HG03457 (cell line): ENCODE measurements at regions not wholly inside any gene's neighbourhood (a gene's known extent, or its start where the extent isn't known, plus 50 kb on each side); places are given as distances from the start of the nearest gene placed in this dataset.

Source experiments
- ATAC-seq: cut with Tn5 transposase; IDR thresholded peaks from one replicate; pipeline ENCODE4 v1.9.1; 2021; ENCODE audit warnings: moderate number of reproducible peaks; ENCODE audit not compliant: unreplicated experiment

GRCh38 chr3:117728226-117728625 lies 1018.6 kb downstream of the TUSC7 start:
- ATAC-seq = no peak

DNA sequence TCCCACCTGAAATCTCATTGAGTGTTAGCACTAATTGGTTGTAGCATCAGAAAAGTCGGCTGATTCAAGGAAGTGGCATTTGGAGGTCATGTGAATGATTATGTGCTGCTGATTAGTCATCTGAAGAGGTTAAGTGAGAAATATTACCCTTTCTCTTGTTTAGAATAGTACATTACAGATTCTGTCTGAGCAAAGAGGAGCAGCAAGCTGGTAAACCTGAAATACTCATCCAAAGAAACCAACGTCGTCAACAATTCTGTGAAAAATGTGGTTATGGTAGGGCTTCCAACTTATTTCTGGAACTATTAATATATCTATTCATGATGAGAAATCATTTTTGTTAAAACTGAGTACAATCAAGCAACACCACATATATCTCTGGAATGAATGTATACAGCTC lies 1024.9 kb downstream of the TUSC7 start:
- no peak for ATAC-seq

DNA sequence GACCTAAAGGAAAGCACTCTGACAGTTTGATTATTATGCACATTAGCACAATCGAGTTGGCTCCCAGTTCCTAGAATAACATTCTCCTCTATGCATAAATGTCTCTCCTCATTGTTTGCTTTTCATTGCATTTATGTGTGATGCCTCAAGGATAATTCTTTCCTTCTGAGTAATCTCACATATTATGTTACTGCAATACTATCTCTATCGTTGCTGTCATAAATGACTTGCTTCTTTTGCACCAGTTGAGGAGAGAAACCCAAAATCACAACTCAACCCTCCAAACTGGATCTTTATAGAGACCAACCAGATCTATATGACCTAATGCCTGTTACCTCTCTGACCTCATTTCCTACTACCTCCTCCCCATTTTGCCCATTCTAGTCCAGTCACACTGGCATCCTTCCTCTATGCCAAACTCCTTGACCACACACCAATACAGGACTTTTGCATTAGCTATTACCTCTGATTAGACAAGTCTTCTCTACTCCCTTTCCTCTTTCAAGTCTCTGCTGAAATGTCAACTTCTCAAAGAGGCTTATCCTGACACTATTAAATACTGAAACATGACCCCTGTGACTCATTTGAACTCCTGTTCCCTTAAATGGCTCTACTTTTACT lies 1026.0 kb downstream of the TUSC7 start:
- ATAC-seq = no peak

- no peak for ATAC-seq
These were observed 1027.3 kb downstream of the TUSC7 start for GRCh38 chr3:117736846-117737245.

DNA sequence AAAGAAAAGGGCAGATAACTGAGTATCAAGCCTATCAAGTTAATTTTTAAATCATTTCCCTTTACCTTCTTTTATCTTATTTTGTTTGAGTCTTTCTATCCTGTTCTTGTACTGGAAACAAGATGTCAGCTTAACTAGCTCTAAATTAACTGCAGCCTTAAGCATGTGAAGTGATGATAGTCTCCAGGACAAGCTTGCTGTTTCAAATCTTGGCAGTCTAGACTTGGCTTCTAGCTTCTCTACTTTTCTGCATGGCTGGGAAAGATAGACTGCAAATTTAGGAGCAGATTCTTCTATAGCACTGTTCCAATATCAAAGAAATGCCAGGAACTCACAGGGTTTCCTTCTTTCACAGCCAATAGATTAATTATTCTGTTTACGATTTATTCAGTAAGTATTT lies 1034.4 kb downstream of the TUSC7 start:
- no peak for ATAC-seq

DNA sequence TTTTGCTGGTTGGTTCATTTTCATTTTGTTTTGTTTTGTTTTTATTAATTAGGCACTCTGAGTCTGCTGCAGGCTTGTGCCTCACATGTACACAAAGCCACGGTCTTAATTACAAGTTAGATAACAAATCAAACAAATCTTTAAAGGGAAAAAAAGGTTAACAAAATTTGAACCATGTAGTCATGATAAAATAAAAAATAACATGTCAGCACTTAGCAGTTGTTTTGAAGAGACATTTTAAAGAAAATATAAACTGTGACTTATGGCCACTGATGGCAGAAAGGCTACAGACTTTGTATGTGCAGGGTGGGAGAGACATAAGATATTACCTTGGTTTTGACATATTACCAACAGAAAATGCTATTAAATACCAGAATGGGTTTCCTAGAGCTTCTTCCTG lies 1035.4 kb downstream of the TUSC7 start:
- no peak for ATAC-seq

GRCh38 chr3:117745516-117745915 lies 1035.9 kb downstream of the TUSC7 start:
- ATAC-seq = no peak

- ATAC-seq = no peak
These were observed 1036.5 kb downstream of the TUSC7 start for GRCh38 chr3:117746066-117746465.

GRCh38 chr3:117748131-117748530 lies 1038.6 kb downstream of the TUSC7 start:
- no peak for ATAC-seq

- ATAC-seq = no peak
These were observed 1041.2 kb downstream of the TUSC7 start for GRCh38 chr3:117750674-117751269.

DNA sequence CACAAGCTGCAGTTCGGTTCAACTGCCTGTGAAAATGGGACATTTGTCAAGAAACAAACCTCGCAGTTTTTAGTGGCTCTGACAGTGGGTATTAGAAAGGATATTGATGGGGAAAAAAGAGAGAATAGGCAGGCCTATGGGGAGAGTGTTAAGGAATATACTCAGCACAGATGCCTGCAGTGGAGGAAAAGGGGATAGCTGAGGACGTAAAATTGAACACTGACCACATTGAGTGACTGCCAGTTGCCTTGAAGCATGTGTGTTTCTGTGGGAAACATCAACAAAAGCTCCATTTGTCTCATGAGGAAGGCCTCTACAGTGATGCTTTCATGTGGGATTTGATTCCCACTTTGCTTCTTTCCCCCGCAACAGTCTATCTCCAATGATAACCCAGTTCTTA lies 1042.1 kb downstream of the TUSC7 start:
- ATAC-seq = no peak

GRCh38 chr3:117752984-117753717 lies 1043.6 kb downstream of the TUSC7 start:
- no peak for ATAC-seq

GRCh38 chr3:117754058-117754457 lies 1044.5 kb downstream of the TUSC7 start:
- ATAC-seq = no peak

DNA sequence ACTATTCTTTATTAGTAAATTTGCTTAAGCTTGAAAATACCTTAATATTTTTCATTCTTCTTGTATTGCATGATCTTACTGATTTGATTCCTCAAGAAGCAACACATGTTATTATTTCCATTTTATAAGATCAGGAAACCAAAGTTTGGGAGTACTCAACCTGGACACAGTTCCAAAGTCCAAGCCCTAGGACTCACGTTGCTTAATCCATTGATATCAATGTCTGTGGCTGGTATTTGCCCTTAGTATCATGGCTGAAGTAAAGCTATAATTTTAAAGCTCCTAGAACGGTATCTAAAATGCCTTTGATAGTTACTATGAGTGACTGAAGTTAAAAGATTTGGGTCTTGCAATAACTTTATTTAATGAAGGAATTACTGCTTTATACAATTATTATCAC lies 1045.3 kb downstream of the TUSC7 start:
- no peak for ATAC-seq

GRCh38 chr3:117756563-117756962 lies 1047.0 kb downstream of the TUSC7 start:
- ATAC-seq = no peak

- no peak for ATAC-seq
These were observed 1052.4 kb downstream of the TUSC7 start for GRCh38 chr3:117761703-117762620.

DNA sequence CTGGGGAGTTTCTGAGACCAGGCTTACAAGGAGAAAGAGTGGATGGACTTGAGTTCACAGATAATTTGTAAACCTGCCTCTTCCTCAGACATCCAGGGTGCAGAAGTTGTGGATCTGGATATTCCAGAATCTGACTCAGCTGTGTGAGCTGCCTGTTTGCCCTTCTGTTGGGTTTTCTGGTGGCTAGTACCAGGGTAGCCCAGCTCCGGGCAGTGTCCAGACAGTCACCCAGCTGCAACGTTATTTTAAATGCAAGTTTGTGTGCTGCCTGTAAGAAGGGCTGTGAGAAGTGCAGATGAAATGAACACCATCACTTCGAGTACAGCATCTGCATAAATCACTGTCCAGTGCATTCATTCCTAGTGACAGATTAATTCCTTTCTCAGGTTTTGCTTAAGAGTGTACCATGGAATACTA lies 1053.0 kb downstream of the TUSC7 start:
- no peak for ATAC-seq

- no peak for ATAC-seq
These were observed 1054.0 kb downstream of the TUSC7 start for GRCh38 chr3:117763561-117763960.

DNA sequence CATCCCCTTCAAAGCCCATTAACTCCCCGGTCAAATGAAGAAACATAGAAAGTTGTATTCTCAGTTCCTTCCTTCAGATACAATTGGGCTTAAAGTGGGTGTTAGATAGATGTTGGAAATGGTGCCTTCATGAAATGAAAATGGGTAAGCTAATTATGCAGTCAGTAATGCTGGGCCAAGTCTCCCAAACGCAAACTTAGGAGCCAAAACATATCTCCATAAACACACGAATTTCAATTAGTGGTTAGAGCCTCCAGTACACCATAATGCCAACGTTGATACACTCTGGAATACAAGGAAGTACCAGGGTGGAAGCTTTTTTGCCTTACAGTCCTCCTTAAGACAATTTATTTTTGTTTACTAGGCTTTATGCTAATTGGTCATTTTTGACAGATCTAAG lies 1059.0 kb downstream of the TUSC7 start:
- ATAC-seq = no peak

DNA sequence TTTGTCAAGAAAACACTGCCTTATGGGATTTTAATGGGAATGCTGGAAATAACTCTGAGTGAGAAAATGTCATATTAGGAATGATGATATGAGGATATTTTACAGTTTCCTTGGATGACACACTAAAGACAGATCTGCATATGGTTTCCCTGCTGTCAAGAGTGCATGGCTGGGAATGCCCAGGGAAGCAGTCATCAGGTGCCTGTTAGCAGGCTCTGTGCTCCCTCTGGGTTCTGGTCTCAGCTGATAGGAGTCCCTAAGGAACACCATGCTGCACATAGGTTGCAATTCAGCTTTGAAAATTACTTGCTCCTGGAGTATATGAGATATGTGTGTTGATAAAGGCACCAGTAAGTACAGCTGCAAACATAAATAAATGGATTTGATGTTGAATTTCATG lies 1064.6 kb downstream of the TUSC7 start:
- no peak for ATAC-seq

- ATAC-seq = no peak
These were observed 1076.8 kb downstream of the TUSC7 start for GRCh38 chr3:117786349-117786748.
